Hepatocyte (in vitro differentiated cells): ENCODE measurements at regions not wholly inside any gene's neighbourhood (a gene's known extent, or its start where the extent isn't known, plus 50 kb on each side); places are given as distances from the start of the nearest gene placed in this dataset.

Source experiments
- DNase-seq: peaks from one replicate; pipeline ENCODE4 v3.0.0-alpha.2; 2016; ENCODE audit warnings: low spot score
- H2AFZ ChIP-seq: fragments of 200-600 bp; sonication (generic); 2 replicates; pipeline ENCODE4 v1.6.0; 2016; ENCODE audit warnings: antibody characterized with exemption, mild to moderate bottlenecking
- H3K27ac ChIP-seq: fragments of 200-600 bp; sonication (generic); 2 replicates; pipeline ENCODE4 v1.5.1; 2016; ENCODE audit warnings: mild to moderate bottlenecking
- H3K27me3 ChIP-seq: fragments of 200-600 bp; sonication (generic); 2 replicates; pipeline ENCODE4 v1.6.1; 2016
- H3K36me3 ChIP-seq: fragments of 200-600 bp; sonication (generic); replicated peaks from 2 replicates; pipeline ENCODE4 v1.5.1; 2016; ENCODE audit warnings: low read depth; ENCODE audit not compliant: insufficient read depth
- H3K4me1 ChIP-seq: fragments of 200-600 bp; sonication (generic); 2 replicates; pipeline ENCODE4 v1.5.1; 2016; ENCODE audit warnings: mild to moderate bottlenecking, moderate library complexity; ENCODE audit not compliant: insufficient read depth
- H3K4me2 ChIP-seq: fragments of 200-600 bp; sonication (generic); 2 replicates; pipeline ENCODE4 v1.6.0; 2016
- H3K4me3 ChIP-seq: fragments of 200-600 bp; sonication (generic); 2 replicates; pipeline ENCODE4 v1.5.1; 2016; ENCODE audit warnings: mild to moderate bottlenecking
- H3K79me2 ChIP-seq: fragments of 200-600 bp; sonication (generic); 2 replicates; pipeline ENCODE4 v1.6.0; 2017; ENCODE audit warnings: mild to moderate bottlenecking
- H3K9me2 ChIP-seq: fragments of 200-600 bp; sonication (generic); replicated peaks from 2 replicates; pipeline ENCODE4 v1.6.0; 2017; ENCODE audit warnings: mild to moderate bottlenecking; ENCODE audit not compliant: insufficient read depth
- H3K9me3 ChIP-seq: fragments of 200-600 bp; sonication (generic); 2 replicates; pipeline ENCODE4 v1.5.1; 2016; ENCODE audit warnings: low read depth, mild to moderate bottlenecking
- H4K20me1 ChIP-seq: fragments of 200-600 bp; sonication (generic); 2 replicates; pipeline ENCODE4 v1.6.0; 2016; ENCODE audit warnings: mild to moderate bottlenecking; ENCODE audit not compliant: insufficient read depth, poor library complexity, severe bottlenecking
- EZH2 ChIP-seq: fragments of 200-600 bp; sonication (generic); IDR thresholded peaks from 2 replicates; pipeline ENCODE4 v1.6.1; 2016; ENCODE audit warnings: antibody characterized with exemption, mild to moderate bottlenecking, borderline replicate concordance
- EZH2phosphoT487 ChIP-seq: fragments of 200-600 bp; sonication (generic); IDR thresholded peaks from one replicate; pipeline ENCODE4 v1.6.1; 2018; ENCODE audit warnings: antibody characterized with exemption, mild to moderate bottlenecking, low read depth, moderate library complexity; ENCODE audit not compliant: unreplicated experiment, severe bottlenecking
- WGBS: methylation state at CpG from one replicate; pipeline ENCODE4 v1.1.6; 2016; ENCODE audit warnings: low lambda C conversion rate; ENCODE audit errors: missing lambda C conversion rate; 5-methylcytosine and 5-hydroxymethylcytosine counted together
- TF ChIP-seq, protein P1 (sequence below): fragments of 200-600 bp; sonication (generic); IDR thresholded peaks from 2 replicates; pipeline ENCODE4 v1.5.1; 2016; ENCODE audit warnings: antibody characterized with exemption, mild to moderate bottlenecking; ENCODE audit not compliant: poor library complexity

DNA sequence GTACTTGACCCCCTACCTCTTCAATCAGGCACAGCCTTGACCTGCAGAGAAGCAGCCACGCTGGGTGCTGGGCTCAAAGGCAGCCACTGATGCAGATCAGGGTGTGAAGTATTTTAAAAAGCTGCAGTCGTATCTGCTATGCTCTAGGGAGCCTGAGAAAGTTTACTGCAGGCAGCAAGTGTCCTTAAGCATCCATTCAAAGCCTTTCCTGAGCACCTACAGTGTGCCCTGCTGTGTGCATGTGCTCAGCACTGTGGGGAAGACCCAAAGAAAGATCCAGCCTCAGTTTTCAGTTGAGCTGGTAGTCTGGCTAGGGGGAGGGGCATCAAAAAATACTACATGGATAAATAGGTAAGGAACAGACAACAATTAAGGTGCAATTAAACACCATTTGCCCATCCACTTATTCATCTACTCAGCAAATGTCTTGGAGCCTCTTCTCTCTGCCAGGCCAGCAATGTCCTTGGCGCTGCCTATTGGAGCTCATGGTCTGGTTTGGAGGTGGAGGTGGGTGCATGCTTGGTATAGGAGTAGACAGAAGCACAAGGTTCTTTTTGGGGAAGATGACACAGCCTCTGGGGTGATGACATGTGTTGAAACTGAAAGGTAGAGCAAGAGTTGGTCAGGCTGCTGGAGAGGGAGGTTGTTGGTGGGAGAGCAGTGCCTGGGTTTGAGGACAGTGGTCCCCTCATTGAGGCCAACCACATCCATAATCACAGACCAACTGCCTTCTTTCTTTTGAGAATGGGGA, 85.9 kb upstream of the PRR23C start:
- TF ChIP-seq, protein P1, sequence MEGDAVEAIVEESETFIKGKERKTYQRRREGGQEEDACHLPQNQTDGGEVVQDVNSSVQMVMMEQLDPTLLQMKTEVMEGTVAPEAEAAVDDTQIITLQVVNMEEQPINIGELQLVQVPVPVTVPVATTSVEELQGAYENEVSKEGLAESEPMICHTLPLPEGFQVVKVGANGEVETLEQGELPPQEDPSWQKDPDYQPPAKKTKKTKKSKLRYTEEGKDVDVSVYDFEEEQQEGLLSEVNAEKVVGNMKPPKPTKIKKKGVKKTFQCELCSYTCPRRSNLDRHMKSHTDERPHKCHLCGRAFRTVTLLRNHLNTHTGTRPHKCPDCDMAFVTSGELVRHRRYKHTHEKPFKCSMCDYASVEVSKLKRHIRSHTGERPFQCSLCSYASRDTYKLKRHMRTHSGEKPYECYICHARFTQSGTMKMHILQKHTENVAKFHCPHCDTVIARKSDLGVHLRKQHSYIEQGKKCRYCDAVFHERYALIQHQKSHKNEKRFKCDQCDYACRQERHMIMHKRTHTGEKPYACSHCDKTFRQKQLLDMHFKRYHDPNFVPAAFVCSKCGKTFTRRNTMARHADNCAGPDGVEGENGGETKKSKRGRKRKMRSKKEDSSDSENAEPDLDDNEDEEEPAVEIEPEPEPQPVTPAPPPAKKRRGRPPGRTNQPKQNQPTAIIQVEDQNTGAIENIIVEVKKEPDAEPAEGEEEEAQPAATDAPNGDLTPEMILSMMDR: no peak
- TF ChIP-seq EZH2phosphoT487 (no peak), EZH2 (no peak)
- H3K27ac ChIP-seq: no peak overlapping the region
- H2AFZ ChIP-seq: no peak overlapping the region
- H3K36me3 ChIP-seq: no peaks in the 10 kb centered on the region
- H4K20me1 ChIP-seq: no peaks in the 10 kb centered on the region
- DNase-seq: no peak
- WGBS: 69% methylated on average over 3 of the region's 3 CpGs
- no peaks in the 10 kb centered on the region for H3K79me2 ChIP-seq
- H3K27me3 ChIP-seq: no peaks in the 10 kb centered on the region
- no peak overlapping the region for H3K4me3 ChIP-seq
- H3K9me2 ChIP-seq: no peaks in the 10 kb centered on the region
- no peaks in the 10 kb centered on the region for H3K4me1 ChIP-seq
- no peak overlapping the region for H3K4me2 ChIP-seq
- no peaks in the 10 kb centered on the region for H3K9me3 ChIP-seq

- 96% methylated on average over 1 of the region's 1 CpG for WGBS
Measured at GRCh38 chr3:139131951-139132350, 87.3 kb upstream of the PRR23C start.

DNA sequence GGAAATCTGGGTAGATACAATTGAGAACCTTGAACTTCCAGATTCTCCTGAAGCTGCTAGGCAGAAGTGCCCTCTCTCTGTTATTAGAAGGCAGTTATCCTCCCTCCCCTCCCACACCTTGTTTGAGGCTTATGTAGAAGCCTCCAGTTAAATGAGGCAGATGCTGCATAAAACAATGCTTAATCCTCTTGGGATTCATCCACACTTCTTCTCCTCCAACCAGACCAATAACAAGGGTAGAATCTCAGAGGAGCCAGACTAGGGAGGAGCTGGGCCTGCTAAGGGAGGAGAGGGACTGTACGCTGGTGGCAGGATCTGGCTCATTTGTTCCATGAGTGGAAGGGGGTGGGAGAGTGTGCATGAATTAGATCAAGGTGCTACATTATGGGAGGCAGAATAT, 88.3 kb upstream of the PRR23C start:
- H3K4me1 ChIP-seq: no peaks in the 10 kb centered on the region
- H3K9me2 ChIP-seq: no peaks in the 10 kb centered on the region
- no peak for TF ChIP-seq EZH2
- TF ChIP-seq, protein P1: no peak
- no peaks in the 10 kb centered on the region for H3K9me3 ChIP-seq
- no peak overlapping the region for H2AFZ ChIP-seq
- H3K4me3 ChIP-seq: no peak overlapping the region
- no peaks in the 10 kb centered on the region for H3K27me3 ChIP-seq
- 91% methylated on average over 1 of the region's 1 CpG for WGBS
- H4K20me1 ChIP-seq: no peaks in the 10 kb centered on the region
- no peaks in the 10 kb centered on the region for H3K79me2 ChIP-seq
- DNase-seq: no peak
- H3K4me2 ChIP-seq: no peak overlapping the region
- H3K36me3 ChIP-seq: no peaks in the 10 kb centered on the region
- H3K27ac ChIP-seq: no peak overlapping the region

More at GRCh38 chr3:139131951-139132350, 87.3 kb upstream of the PRR23C start:
- H2AFZ ChIP-seq: no peak overlapping the region
- H3K9me3 ChIP-seq: no peaks in the 10 kb centered on the region
- H4K20me1 ChIP-seq: no peaks in the 10 kb centered on the region
- H3K27ac ChIP-seq: no peak overlapping the region
- H3K4me2 ChIP-seq: no peak overlapping the region
- H3K9me2 ChIP-seq: no peaks in the 10 kb centered on the region
- H3K79me2 ChIP-seq: no peaks in the 10 kb centered on the region
- H3K36me3 ChIP-seq: no peaks in the 10 kb centered on the region
- TF ChIP-seq EZH2 (no peak), EZH2phosphoT487 (no peak)
- TF ChIP-seq, protein P1: no peak
- H3K4me1 ChIP-seq: no peaks in the 10 kb centered on the region
- DNase-seq: no peak
- no peak overlapping the region for H3K4me3 ChIP-seq
- H3K27me3 ChIP-seq: no peaks in the 10 kb centered on the region
